ENCODE measurements at regions not wholly inside any gene's neighbourhood (a gene's known extent, or its start where the extent isn't known, plus 50 kb on each side); places are given as distances from the start of the nearest gene placed in this dataset.

DNA sequence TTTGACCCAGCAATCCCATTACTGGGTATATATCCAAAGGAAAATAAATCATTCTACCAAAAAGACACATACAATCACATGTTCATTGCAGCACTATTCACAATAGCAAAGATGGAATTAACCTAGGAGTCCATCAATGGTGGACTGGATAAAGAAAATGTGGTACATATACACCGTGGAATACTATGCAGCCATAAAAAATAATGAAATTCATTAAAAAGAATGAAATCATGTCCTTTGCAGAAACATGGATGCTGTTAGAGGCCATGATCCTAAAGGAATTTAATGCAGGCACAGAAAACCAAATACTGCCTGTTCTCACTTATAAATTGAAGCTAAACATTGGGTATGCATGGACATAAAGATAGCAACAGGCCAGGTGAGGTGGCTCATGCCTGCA is 61.9 kb upstream of the BMP6 start:
- no peak overlapping the region for H2BK5ac ChIP-seq (ENCODE audit: low read depth, low read length, poor library complexity)
- no peak overlapping the region for H3K14ac ChIP-seq (ENCODE audit: low read length)
- whole genome bisulfite sequencing (ENCODE audit: extremely low coverage, insufficient coverage, insufficient read length), result no CpG with 5 or more reads among the region's 1 CpG
- no peak overlapping the region for H3K4ac ChIP-seq (ENCODE audit: low read depth, low read length)
- H4K8ac ChIP-seq (ENCODE audit: low read depth, low read length), result no peak overlapping the region
- H3K4me3 ChIP-seq (ENCODE audit: low read depth, low read length), result no peak overlapping the region
- no peak overlapping the region for H3K4me2 ChIP-seq (ENCODE audit: low read length)
- H2AK5ac ChIP-seq (ENCODE audit: low read length), result no peak overlapping the region
- H3K9ac ChIP-seq (ENCODE audit: low read length), result no peak overlapping the region
- no peak overlapping the region for H2BK120ac ChIP-seq (ENCODE audit: insufficient read depth, low read length, poor library complexity)
- H3K18ac ChIP-seq (ENCODE audit: low read length), result no peak overlapping the region
- H2BK12ac ChIP-seq (ENCODE audit: low read length), result no peak overlapping the region
- H3K36me3 ChIP-seq (ENCODE audit: control insufficient read depth in 1 of 2, insufficient read depth in 2 of 2, low read length in 2 of 2), result no peaks in the 10 kb centered on the region
- no peak overlapping the region for H3K27ac ChIP-seq (ENCODE audit: low read depth, low read length)
- H3K79me2 ChIP-seq (ENCODE audit: control insufficient read depth, insufficient read depth, low read length, poor library complexity), result no peaks in the 10 kb centered on the region
- no peak overlapping the region for H4K12ac ChIP-seq (ENCODE audit: low read depth, low read length)
- no peak for DNase-seq
- H3K4me1 ChIP-seq (ENCODE audit: control insufficient read depth in 1 of 2, insufficient read depth in 2 of 2, low read length in 2 of 2), result no peaks in the 10 kb centered on the region
- H3K9me3 ChIP-seq (ENCODE audit: insufficient read depth, low read depth, low read length), result peaks cover 2% of the 10 kb centered on the region
- no peaks in the 10 kb centered on the region for H3K79me1 ChIP-seq (ENCODE audit: low read length)
- no peak overlapping the region for H2AFZ ChIP-seq (ENCODE audit: insufficient read depth, low read length, poor library complexity)
- H3K23ac ChIP-seq (ENCODE audit: low read length), result no peak overlapping the region
- no peaks in the 10 kb centered on the region for H3K27me3 ChIP-seq (ENCODE audit: insufficient read depth, low read length)
- no peak overlapping the region for H4K91ac ChIP-seq (ENCODE audit: low read depth, low read length)

- Histone ChIP-seq H3K23ac (ENCODE audit: low read length) (no peak overlapping the region), H3K36me3 (ENCODE audit: control insufficient read depth in 1 of 2, insufficient read depth in 2 of 2, low read length in 2 of 2) (no peaks in the 10 kb centered on the region)
Measured at GRCh38 chr6:7668936-7669335, 57.0 kb upstream of the BMP6 start.

DNA sequence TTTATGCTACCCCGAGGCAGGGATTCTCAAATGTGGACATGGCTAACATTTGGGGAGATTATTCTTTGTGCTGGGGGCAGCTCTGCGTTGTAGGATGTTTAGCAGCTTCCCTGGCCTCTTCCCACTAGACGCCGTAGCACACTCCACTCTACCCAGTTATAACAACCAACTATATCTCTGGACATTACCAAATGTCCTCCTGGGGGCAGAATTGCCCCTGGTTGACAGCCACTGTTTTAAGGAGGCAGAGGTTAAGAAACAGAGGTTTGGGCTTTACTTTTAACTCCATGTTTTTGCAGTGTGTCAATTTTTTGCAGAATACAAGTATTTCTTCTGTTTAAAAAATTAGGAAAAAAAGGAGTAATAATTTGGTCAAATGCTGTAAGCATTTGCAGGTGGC is 56.2 kb upstream of the BMP6 start:
- H3K79me1 ChIP-seq (ENCODE audit: low read length), result no peaks in the 10 kb centered on the region
- H3K4me1 ChIP-seq (ENCODE audit: control insufficient read depth in 1 of 2, insufficient read depth in 2 of 2, low read length in 2 of 2), result peaks cover 4 to 8% of the 10 kb centered on the region in 2 experiments
- no peak overlapping the region for H3K4me3 ChIP-seq (ENCODE audit: low read depth, low read length)
- H2BK5ac ChIP-seq (ENCODE audit: low read depth, low read length, poor library complexity), result no peak overlapping the region
- WGBS (ENCODE audit: extremely low coverage, insufficient coverage, insufficient read length), result no CpG with 5 or more reads among the region's 4 CpGs
- no peak overlapping the region for H3K9ac ChIP-seq (ENCODE audit: low read length)
- H2BK120ac ChIP-seq (ENCODE audit: insufficient read depth, low read length, poor library complexity), result no peak overlapping the region
- no peak overlapping the region for H2BK12ac ChIP-seq (ENCODE audit: low read length)
- H3K79me2 ChIP-seq (ENCODE audit: control insufficient read depth, insufficient read depth, low read length, poor library complexity), result no peaks in the 10 kb centered on the region
- no peak overlapping the region for H3K14ac ChIP-seq (ENCODE audit: low read length)
- H2AK5ac ChIP-seq (ENCODE audit: low read length), result no peak overlapping the region
- H3K4ac ChIP-seq (ENCODE audit: low read depth, low read length), result no peak overlapping the region
- H4K91ac ChIP-seq (ENCODE audit: low read depth, low read length), result no peak overlapping the region
- H3K4me2 ChIP-seq (ENCODE audit: low read length), result no peak overlapping the region
- no peaks in the 10 kb centered on the region for H3K27me3 ChIP-seq (ENCODE audit: insufficient read depth, low read length)
- no peaks in the 10 kb centered on the region for H3K36me3 ChIP-seq (ENCODE audit: control insufficient read depth in 1 of 2, insufficient read depth in 2 of 2, low read length in 2 of 2)
- DNase-seq, result peak in 1 of 2 donors; percentile 27
- H2AFZ ChIP-seq (ENCODE audit: insufficient read depth, low read length, poor library complexity), result no peak overlapping the region
- no peak overlapping the region for H4K12ac ChIP-seq (ENCODE audit: low read depth, low read length)
- H3K27ac ChIP-seq (ENCODE audit: low read depth, low read length), result no peak overlapping the region
- no peak overlapping the region for H3K23ac ChIP-seq (ENCODE audit: low read length)
- H4K8ac ChIP-seq (ENCODE audit: low read depth, low read length), result no peak overlapping the region
- H3K9me3 ChIP-seq (ENCODE audit: insufficient read depth, low read depth, low read length), result peaks cover 6% of the 10 kb centered on the region
- no peak overlapping the region for H3K18ac ChIP-seq (ENCODE audit: low read length)

More at GRCh38 chr6:7668936-7669335, 57.0 kb upstream of the BMP6 start:
- Histone ChIP-seq H3K79me2 (ENCODE audit: control insufficient read depth, insufficient read depth, low read length, poor library complexity) (no peaks in the 10 kb centered on the region), H3K9me3 (ENCODE audit: insufficient read depth, low read depth, low read length) (peaks cover 6% of the 10 kb centered on the region), H4K12ac (ENCODE audit: low read depth, low read length) (no peak overlapping the region), H3K27me3 (ENCODE audit: insufficient read depth, low read length) (no peaks in the 10 kb centered on the region), H3K4me1 (ENCODE audit: control insufficient read depth in 1 of 2, insufficient read depth in 2 of 2, low read length in 2 of 2) (peaks cover 4 to 8% of the 10 kb centered on the region in 2 experiments), H3K4me2 (ENCODE audit: low read length) (no peak overlapping the region), H3K18ac (ENCODE audit: low read length) (no peak overlapping the region), H3K14ac (ENCODE audit: low read length) (no peak overlapping the region), H2BK5ac (ENCODE audit: low read depth, low read length, poor library complexity) (no peak overlapping the region), H3K4ac (ENCODE audit: low read depth, low read length) (no peak overlapping the region), H2AK5ac (ENCODE audit: low read length) (no peak overlapping the region), H3K27ac (ENCODE audit: low read depth, low read length) (no peak overlapping the region), H3K9ac (ENCODE audit: low read length) (no peak overlapping the region), H2BK120ac (ENCODE audit: insufficient read depth, low read length, poor library complexity) (no peak overlapping the region), H2AFZ (ENCODE audit: insufficient read depth, low read length, poor library complexity) (no peak overlapping the region), H4K8ac (ENCODE audit: low read depth, low read length) (no peak overlapping the region), H3K79me1 (ENCODE audit: low read length) (no peaks in the 10 kb centered on the region), H2BK12ac (ENCODE audit: low read length) (no peak overlapping the region), H3K4me3 (ENCODE audit: low read depth, low read length) (no peak overlapping the region), H4K91ac (ENCODE audit: low read depth, low read length) (no peak overlapping the region)
- DNase-seq, result no peak
- no CpG with 5 or more reads among the region's 1 CpG for WGBS (ENCODE audit: extremely low coverage, insufficient coverage, insufficient read length)

GRCh38 chr6:7671076-7671475 is 54.8 kb upstream of the BMP6 start:
- no peaks in the 10 kb centered on the region for H3K79me2 ChIP-seq (ENCODE audit: control insufficient read depth, insufficient read depth, low read length, poor library complexity)
- H3K14ac ChIP-seq (ENCODE audit: low read length), result no peak overlapping the region
- H4K8ac ChIP-seq (ENCODE audit: low read depth, low read length), result no peak overlapping the region
- H4K12ac ChIP-seq (ENCODE audit: low read depth, low read length), result no peak overlapping the region
- H3K9ac ChIP-seq (ENCODE audit: low read length), result no peak overlapping the region
- H4K91ac ChIP-seq (ENCODE audit: low read depth, low read length), result no peak overlapping the region
- H3K27me3 ChIP-seq (ENCODE audit: insufficient read depth, low read length), result no peaks in the 10 kb centered on the region
- H2AFZ ChIP-seq (ENCODE audit: insufficient read depth, low read length, poor library complexity), result no peak overlapping the region
- no CpG with 5 or more reads among the region's 7 CpGs for WGBS (ENCODE audit: extremely low coverage, insufficient coverage, insufficient read length)
- no peak overlapping the region for H2BK12ac ChIP-seq (ENCODE audit: low read length)
- H3K4ac ChIP-seq (ENCODE audit: low read depth, low read length), result no peak overlapping the region
- no peaks in the 10 kb centered on the region for H3K79me1 ChIP-seq (ENCODE audit: low read length)
- peaks cover 4 to 8% of the 10 kb centered on the region in 2 experiments for H3K4me1 ChIP-seq (ENCODE audit: control insufficient read depth in 1 of 2, insufficient read depth in 2 of 2, low read length in 2 of 2)
- no peak overlapping the region for H2BK5ac ChIP-seq (ENCODE audit: low read depth, low read length, poor library complexity)
- DNase-seq, result peak in 1 of 2 donors; percentile 10
- H3K23ac ChIP-seq (ENCODE audit: low read length), result no peak overlapping the region
- H3K4me2 ChIP-seq (ENCODE audit: low read length), result no peak overlapping the region
- H3K36me3 ChIP-seq (ENCODE audit: control insufficient read depth in 1 of 2, insufficient read depth in 2 of 2, low read length in 2 of 2), result no peaks in the 10 kb centered on the region
- no peak overlapping the region for H2AK5ac ChIP-seq (ENCODE audit: low read length)
- no peak overlapping the region for H2BK120ac ChIP-seq (ENCODE audit: insufficient read depth, low read length, poor library complexity)
- no peak overlapping the region for H3K18ac ChIP-seq (ENCODE audit: low read length)
- no peak overlapping the region for H3K27ac ChIP-seq (ENCODE audit: low read depth, low read length)
- peaks cover 6% of the 10 kb centered on the region for H3K9me3 ChIP-seq (ENCODE audit: insufficient read depth, low read depth, low read length)
- no peak overlapping the region for H3K4me3 ChIP-seq (ENCODE audit: low read depth, low read length)

All from trophoblast cell (in vitro differentiated cells and primary cell).